PFSK-1 (cell line): ENCODE measurements at regions not wholly inside any gene's neighbourhood (a gene's known extent, or its start where the extent isn't known, plus 50 kb on each side); places are given as distances from the start of the nearest gene placed in this dataset.

ENCODE experiments used
- POLR2AphosphoS5 ChIP-seq: IDR thresholded peaks from 2 replicates; pipeline ENCODE4 v1.6.1; 2012; ENCODE audit warnings: low read depth, mild to moderate bottlenecking, control low read depth, low read length, moderate library complexity
- REST ChIP-seq, 2 experiments: IDR thresholded peaks; 2 replicates each; pipeline versions ENCODE4 v1.6.1 to v1.8.0; 2011 to 2012; ENCODE audit warnings: low read depth in 2 of 2, low read length in 2 of 2, control low read depth in 1 of 2, inconsistent platforms in 1 of 2, mild to moderate bottlenecking in 1 of 2, moderate library complexity in 1 of 2; ENCODE audit not compliant: insufficient read depth in 1 of 2
- SIN3A ChIP-seq: IDR thresholded peaks from 2 replicates; pipeline ENCODE4 v1.6.1; 2012; ENCODE audit warnings: mild to moderate bottlenecking, low read length, moderate library complexity, borderline replicate concordance; ENCODE audit not compliant: insufficient read depth
- TAF1 ChIP-seq: IDR thresholded peaks from 2 replicates; pipeline ENCODE4 v1.6.1; 2012; ENCODE audit warnings: low read length, control low read depth, borderline replicate concordance; ENCODE audit not compliant: insufficient read depth

- TF ChIP-seq POLR2AphosphoS5, result no peak
- no peak for TF ChIP-seq REST (IDR thresholded peaks at IDR 0.05; ENCODE audit: insufficient read depth in 1 of 2, low read depth in 2 of 2, low read length in 2 of 2)
- TF ChIP-seq TAF1, result no peak
- no peak for TF ChIP-seq SIN3A
These were observed 96.7 kb upstream of the KCNA3 start for GRCh38 chr1:110771245-110772022.
